Fibroblast of lung (primary cell): ENCODE measurements at regions not wholly inside any gene's neighbourhood (a gene's known extent, or its start where the extent isn't known, plus 50 kb on each side); places are given as distances from the start of the nearest gene placed in this dataset.

Experiments
- CTCF ChIP-seq, 2 donors: IDR thresholded peaks in 1 of 2; conservative IDR thresholded peaks in 1 of 2; 1 replicate in 1 of 2; 2 replicates in 1 of 2; pipeline ENCODE4 v1.5.1; 2011 to 2012; ENCODE audit warnings: low read length in 2 of 2, control low read depth in 1 of 2, inconsistent platforms in 1 of 2, low read depth in 1 of 2, mild to moderate bottlenecking in 1 of 2
- EZH2 ChIP-seq: IDR thresholded peaks from 2 replicates; pipeline ENCODE4 v1.5.1; 2012; ENCODE audit warnings: low read length, control low read depth, mild to moderate bottlenecking; ENCODE audit errors: missing control alignments

- TF ChIP-seq CTCF (conservative IDR thresholded peaks at IDR 0.05 in 1 of 2, IDR thresholded peaks at IDR 0.05 in 1 of 2; ENCODE audit: low read depth in 1 of 2, low read length in 2 of 2), result no peak
- TF ChIP-seq EZH2, result no peak
Observed at GRCh38 chr5:2103940-2104339, 221.2 kb upstream of the IRX4 start.
